SK-N-MC (cell line): ENCODE measurements at regions not wholly inside any gene's neighbourhood (a gene's known extent, or its start where the extent isn't known, plus 50 kb on each side); places are given as distances from the start of the nearest gene placed in this dataset.
"Not testable (repeated sequence)": the region's sequence is repeated elsewhere in the genome, so short reads cannot be mapped to it uniquely, and the experiment has no call there.

Experiments
- DNase-seq: peaks from one replicate; pipeline ENCODE4 v3.0.0-alpha.2; 2011; ENCODE audit warnings: low read depth, low spot score
- H3K27ac ChIP-seq: fragments of 200-600 bp; sonication (generic); 2 replicates; pipeline ENCODE4 v1.5.1; 2016; ENCODE audit warnings: mixed run types
- H3K36me3 ChIP-seq: fragments of 200-600 bp; sonication (generic); 2 replicates; pipeline ENCODE4 v1.6.1; 2017; ENCODE audit warnings: antibody characterized with exemption, low read length, mixed read lengths; ENCODE audit not compliant: insufficient read depth
- H3K4me3 ChIP-seq: fragments of 200-600 bp; sonication (generic); 2 replicates; pipeline ENCODE4 v1.5.1; 2016
- H3K9ac ChIP-seq: fragments of 200-600 bp; sonication (generic); 2 replicates; pipeline ENCODE4 v1.8.0; 2017; ENCODE audit warnings: mixed run types, mixed read lengths; ENCODE audit not compliant: insufficient read length
- H3K9me3 ChIP-seq: fragments of 200-600 bp; sonication (generic); 2 replicates; pipeline ENCODE4 v1.6.1; 2017; ENCODE audit warnings: low read depth, mild to moderate bottlenecking, antibody characterized with exemption, low read length, moderate library complexity, mixed read lengths
- EZH2 ChIP-seq: fragments of 200-600 bp; sonication (generic); IDR thresholded peaks from one replicate; pipeline ENCODE4 v1.6.1; 2017; ENCODE audit warnings: antibody characterized with exemption
- FOXP2 ChIP-seq: optimal IDR thresholded peaks from 2 replicates; pipeline ENCODE3; 2011; ENCODE audit warnings: mild to moderate bottlenecking, moderate library complexity; ENCODE audit not compliant: insufficient read depth; ENCODE audit errors: extremely low read length, control extremely low read depth
- POLR2AphosphoS5 ChIP-seq: IDR thresholded peaks from 2 replicates; pipeline ENCODE4 v1.6.1; 2012; ENCODE audit warnings: mild to moderate bottlenecking, low read depth, low read length, borderline replicate concordance

GRCh38 chr14:63147018-63147417 lies 57.2 kb upstream of the RHOJ start:
- no peak overlapping the region for H3K4me3 ChIP-seq
- no peaks in the 10 kb centered on the region for H3K9me3 ChIP-seq
- H3K9ac ChIP-seq: no peak overlapping the region
- no peak overlapping the region for H3K27ac ChIP-seq
- no peak for DNase-seq
- no peak for TF ChIP-seq POLR2AphosphoS5
- TF ChIP-seq FOXP2: no peak
- TF ChIP-seq EZH2: no peak
- no peaks in the 10 kb centered on the region for H3K36me3 ChIP-seq

DNA sequence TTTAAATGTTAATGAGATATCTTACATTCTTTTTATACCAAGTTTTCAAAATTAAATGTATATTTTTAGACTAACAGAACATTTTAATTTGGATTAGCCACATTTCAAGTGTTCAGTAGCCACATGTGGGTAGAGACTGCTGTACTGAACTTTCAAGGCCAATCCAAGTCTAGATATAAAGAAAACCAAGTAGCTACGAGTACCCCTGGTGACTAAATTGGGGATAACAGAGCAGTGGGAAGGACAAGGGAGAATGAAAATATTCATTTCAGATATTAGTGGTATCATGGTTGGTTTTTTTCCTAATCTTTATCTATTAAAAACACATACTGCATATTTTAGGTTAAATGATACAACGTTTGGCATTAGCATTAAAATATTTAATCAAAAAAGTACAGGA lies 69.4 kb upstream of the RHOJ start:
- H3K9me3 ChIP-seq: no peaks in the 10 kb centered on the region
- H3K9ac ChIP-seq: peak overlapping the region; percentile 32
- TF ChIP-seq POLR2AphosphoS5 (no peak), FOXP2 (no peak), EZH2 (no peak)
- no peak overlapping the region for H3K4me3 ChIP-seq
- H3K27ac ChIP-seq: peak overlapping the region; percentile 16; the same call in 1 of the 2 replicates
- no peaks in the 10 kb centered on the region for H3K36me3 ChIP-seq
- DNase-seq: no peak

DNA sequence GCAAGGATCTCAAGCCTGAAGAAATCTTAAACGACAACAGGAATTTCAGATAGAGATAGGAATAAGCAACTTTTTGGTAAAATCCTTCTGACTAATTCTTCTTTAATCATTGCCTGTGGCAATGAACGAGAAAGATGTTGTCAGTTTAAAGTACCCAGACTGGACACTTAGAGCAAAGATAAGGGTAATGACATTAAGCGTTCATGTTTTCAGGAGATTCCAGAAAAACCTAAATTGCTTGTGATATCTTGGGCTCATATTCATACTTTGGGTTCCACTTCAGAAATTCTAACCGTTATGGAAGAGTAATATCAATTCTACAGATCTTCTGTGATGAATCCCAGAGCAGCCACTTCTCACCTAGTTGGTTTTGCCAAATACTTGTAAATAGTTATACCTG lies 73.7 kb upstream of the RHOJ start:
- H3K9me3 ChIP-seq: no peaks in the 10 kb centered on the region
- H3K27ac ChIP-seq: no peak overlapping the region
- DNase-seq: no peak
- no peak overlapping the region for H3K4me3 ChIP-seq
- no peak overlapping the region for H3K9ac ChIP-seq
- TF ChIP-seq FOXP2 (no peak), POLR2AphosphoS5 (no peak), EZH2 (no peak)
- H3K36me3 ChIP-seq: no peaks in the 10 kb centered on the region

- H3K4me3 ChIP-seq, H3K36me3 ChIP-seq, H3K9ac ChIP-seq, H3K9me3 ChIP-seq, DNase-seq, H3K27ac ChIP-seq: not testable (repeated sequence)
These were observed 61.2 kb upstream of the KCNH5 start for GRCh38 chr14:63106487-63106886.

GRCh38 chr14:63100552-63100951 lies 55.3 kb upstream of the KCNH5 start:
- H3K4me3 ChIP-seq: no peak overlapping the region

GRCh38 chr14:63096186-63096585 lies 50.9 kb upstream of the KCNH5 start:
- Histone ChIP-seq H3K9ac (no peak overlapping the region), H3K27ac (no peak overlapping the region), H3K4me3 (no peak overlapping the region), H3K36me3 (no peaks in the 10 kb centered on the region), H3K9me3 (no peaks in the 10 kb centered on the region)
- no peak for DNase-seq
- TF ChIP-seq POLR2AphosphoS5 (no peak), EZH2 (no peak), FOXP2 (no peak)

More at GRCh38 chr14:63100552-63100951, 55.3 kb upstream of the KCNH5 start:
- Histone ChIP-seq H3K9me3 (no peaks in the 10 kb centered on the region), H3K36me3 (no peaks in the 10 kb centered on the region), H3K9ac (no peak overlapping the region), H3K27ac (no peak overlapping the region)
- no peak for TF ChIP-seq EZH2
- TF ChIP-seq POLR2AphosphoS5: no peak
- no peak for TF ChIP-seq FOXP2
- DNase-seq: no peak
